ENCODE measurements at regions not wholly inside any gene's neighbourhood (a gene's known extent, or its start where the extent isn't known, plus 50 kb on each side); places are given as distances from the start of the nearest gene placed in this dataset.

- Mint-ChIP-seq H3K9me3 (ENCODE audit: insufficient read depth) (peaks cover 2% of the 10 kb centered on the region), H3K36me3 (ENCODE audit: low read depth) (no peaks in the 10 kb centered on the region)
- CTCF ChIA-PET = no interaction called here
Observed at GRCh38 chr2:173488861-173489260, 134.2 kb downstream of the CDCA7 start.

GRCh38 chr2:173491418-173491817 is 136.7 kb downstream of the CDCA7 start:
- POLR2A ChIA-PET = no interaction called here
- DNase-seq (no peak), ATAC-seq (no peak)
- Mint-ChIP-seq H3K4me1 (ENCODE audit: low read depth) (no peaks in the 10 kb centered on the region), H3K9me3 (ENCODE audit: insufficient read depth) (peaks cover 2% of the 10 kb centered on the region), H3K4me3 (no peak overlapping the region), H3K27me3 (ENCODE audit: low read depth) (peaks cover 6% of the 10 kb centered on the region), H3K36me3 (ENCODE audit: low read depth) (no peaks in the 10 kb centered on the region), H3K27ac (no peak overlapping the region)
- CTCF ChIA-PET = no interaction called here

More at GRCh38 chr2:173488861-173489260, 134.2 kb downstream of the CDCA7 start:
- Mint-ChIP-seq H3K27me3 (ENCODE audit: low read depth) (peaks cover 8% of the 10 kb centered on the region), H3K4me3 (no peak overlapping the region), H3K4me1 (ENCODE audit: low read depth) (no peaks in the 10 kb centered on the region), H3K27ac (no peak overlapping the region)
- no peak for DNase-seq
- ATAC-seq = no peak
- POLR2A ChIA-PET = no interaction called here

GRCh38 chr2:173493874-173494273 is 139.2 kb downstream of the CDCA7 start:
- no peaks in the 10 kb centered on the region for H3K4me1 Mint-ChIP-seq (ENCODE audit: low read depth)

GRCh38 chr2:173496746-173497145 is 142.1 kb downstream of the CDCA7 start:
- CTCF ChIA-PET = no interaction called here
- no peak for DNase-seq
- no peak overlapping the region for H3K4me3 Mint-ChIP-seq
- H3K4me1 Mint-ChIP-seq (ENCODE audit: low read depth) = no peaks in the 10 kb centered on the region
- peaks cover 15% of the 10 kb centered on the region for H3K9me3 Mint-ChIP-seq (ENCODE audit: insufficient read depth)
- no peaks in the 10 kb centered on the region for H3K36me3 Mint-ChIP-seq (ENCODE audit: low read depth)
- POLR2A ChIA-PET = no interaction called here
- H3K27me3 Mint-ChIP-seq (ENCODE audit: low read depth) = no peaks in the 10 kb centered on the region
- no peak for ATAC-seq
- no peak overlapping the region for H3K27ac Mint-ChIP-seq

More at GRCh38 chr2:173493874-173494273, 139.2 kb downstream of the CDCA7 start:
- no peak overlapping the region for H3K4me3 Mint-ChIP-seq
- ATAC-seq (no peak), DNase-seq (no peak)
- ChIA-PET CTCF (no interaction called here), POLR2A (no interaction called here)
- H3K9me3 Mint-ChIP-seq (ENCODE audit: insufficient read depth) = peaks cover 2% of the 10 kb centered on the region
- no peak overlapping the region for H3K27ac Mint-ChIP-seq
- no peaks in the 10 kb centered on the region for H3K36me3 Mint-ChIP-seq (ENCODE audit: low read depth)
- H3K27me3 Mint-ChIP-seq (ENCODE audit: low read depth) = peaks cover 6% of the 10 kb centered on the region

GRCh38 chr2:173500953-173501352 is 146.3 kb downstream of the CDCA7 start:
- ATAC-seq (no peak), DNase-seq (no peak)
- POLR2A ChIA-PET = no interaction called here
- Mint-ChIP-seq H3K27me3 (ENCODE audit: low read depth) (peaks cover 3% of the 10 kb centered on the region), H3K4me3 (no peak overlapping the region), H3K27ac (no peak overlapping the region), H3K9me3 (ENCODE audit: insufficient read depth) (peaks cover 21% of the 10 kb centered on the region), H3K36me3 (ENCODE audit: low read depth) (no peaks in the 10 kb centered on the region), H3K4me1 (ENCODE audit: low read depth) (no peaks in the 10 kb centered on the region)
- CTCF ChIA-PET = interaction anchor here (1.3 kb wide), 1 partner anchor 98 kb away, joined by 3 read pairs; no protein-coding TSS in a partner anchor

- H3K27me3 Mint-ChIP-seq (ENCODE audit: low read depth) = peaks cover 5% of the 10 kb centered on the region
- no peak overlapping the region for H3K4me3 Mint-ChIP-seq
- POLR2A ChIA-PET = no interaction called here
- H3K27ac Mint-ChIP-seq = no peak overlapping the region
- no peaks in the 10 kb centered on the region for H3K4me1 Mint-ChIP-seq (ENCODE audit: low read depth)
- H3K36me3 Mint-ChIP-seq (ENCODE audit: low read depth) = no peaks in the 10 kb centered on the region
- H3K9me3 Mint-ChIP-seq (ENCODE audit: insufficient read depth) = peaks cover 21% of the 10 kb centered on the region
- ATAC-seq = no peak
- CTCF ChIA-PET = interaction anchor here (1.3 kb wide), 1 partner anchor 100 kb away, joined by 3 read pairs; no protein-coding TSS in a partner anchor
- no peak for DNase-seq
Observed at GRCh38 chr2:173502296-173502695, 147.6 kb downstream of the CDCA7 start.

GRCh38 chr2:173511357-173511756 is 156.7 kb downstream of the CDCA7 start:
- ChIA-PET POLR2A (no interaction called here), CTCF (no interaction called here)
- Mint-ChIP-seq H3K9me3 (ENCODE audit: insufficient read depth) (no peaks in the 10 kb centered on the region), H3K4me1 (ENCODE audit: low read depth) (no peaks in the 10 kb centered on the region), H3K4me3 (no peak overlapping the region), H3K36me3 (ENCODE audit: low read depth) (no peaks in the 10 kb centered on the region), H3K27ac (no peak overlapping the region), H3K27me3 (ENCODE audit: low read depth) (peaks cover 9% of the 10 kb centered on the region)
- DNase-seq = no peak
- no peak for ATAC-seq

GRCh38 chr2:173511942-173512341 is 157.3 kb downstream of the CDCA7 start:
- ChIA-PET CTCF (no interaction called here), POLR2A (no interaction called here)
- no peak for ATAC-seq
- no peaks in the 10 kb centered on the region for H3K36me3 Mint-ChIP-seq (ENCODE audit: low read depth)
- no peak overlapping the region for H3K27ac Mint-ChIP-seq
- no peaks in the 10 kb centered on the region for H3K9me3 Mint-ChIP-seq (ENCODE audit: insufficient read depth)
- H3K4me1 Mint-ChIP-seq (ENCODE audit: low read depth) = no peaks in the 10 kb centered on the region
- H3K4me3 Mint-ChIP-seq = no peak overlapping the region
- peaks cover 6% of the 10 kb centered on the region for H3K27me3 Mint-ChIP-seq (ENCODE audit: low read depth)
- no peak for DNase-seq

- Mint-ChIP-seq H3K9me3 (ENCODE audit: insufficient read depth) (peaks cover 4% of the 10 kb centered on the region), H3K27me3 (ENCODE audit: low read depth) (peaks cover 5% of the 10 kb centered on the region), H3K4me3 (no peak overlapping the region), H3K36me3 (ENCODE audit: low read depth) (no peaks in the 10 kb centered on the region), H3K27ac (no peak overlapping the region), H3K4me1 (ENCODE audit: low read depth) (no peaks in the 10 kb centered on the region)
- ChIA-PET POLR2A (no interaction called here), CTCF (no interaction called here)
- no peak for DNase-seq
- ATAC-seq = no peak
Observed at GRCh38 chr2:173513107-173513727, 158.5 kb downstream of the CDCA7 start.

- Mint-ChIP-seq H3K4me1 (ENCODE audit: low read depth) (no peaks in the 10 kb centered on the region), H3K27me3 (ENCODE audit: low read depth) (peaks cover 4% of the 10 kb centered on the region), H3K27ac (no peak overlapping the region), H3K4me3 (no peak overlapping the region), H3K9me3 (ENCODE audit: insufficient read depth) (peaks cover 5% of the 10 kb centered on the region), H3K36me3 (ENCODE audit: low read depth) (no peaks in the 10 kb centered on the region)
- ChIA-PET POLR2A (no interaction called here), CTCF (no interaction called here)
- no peak for ATAC-seq
- no peak for DNase-seq
Observed at GRCh38 chr2:173520918-173521317, 166.2 kb downstream of the CDCA7 start.

- Mint-ChIP-seq H3K9me3 (ENCODE audit: insufficient read depth) (peaks cover 5% of the 10 kb centered on the region), H3K4me3 (no peak overlapping the region), H3K36me3 (ENCODE audit: low read depth) (no peaks in the 10 kb centered on the region), H3K27ac (no peak overlapping the region), H3K4me1 (ENCODE audit: low read depth) (no peaks in the 10 kb centered on the region), H3K27me3 (ENCODE audit: low read depth) (peaks cover 6% of the 10 kb centered on the region)
- CTCF ChIA-PET = no interaction called here
- POLR2A ChIA-PET = no interaction called here
- no peak for ATAC-seq
- no peak for DNase-seq
Observed at GRCh38 chr2:173521450-173522192, 166.9 kb downstream of the CDCA7 start.

GRCh38 chr2:173523497-173523896 is 168.8 kb downstream of the CDCA7 start:
- no peak overlapping the region for H3K27ac Mint-ChIP-seq

More at GRCh38 chr2:173523497-173523896, 168.8 kb downstream of the CDCA7 start:
- Mint-ChIP-seq H3K9me3 (ENCODE audit: insufficient read depth) (no peaks in the 10 kb centered on the region), H3K4me1 (ENCODE audit: low read depth) (no peaks in the 10 kb centered on the region), H3K4me3 (no peak overlapping the region), H3K36me3 (ENCODE audit: low read depth) (no peaks in the 10 kb centered on the region), H3K27me3 (ENCODE audit: low read depth) (peaks cover 6% of the 10 kb centered on the region)
- no peak for DNase-seq
- ATAC-seq = no peak
- ChIA-PET POLR2A (no interaction called here), CTCF (no interaction called here)
